Type B pancreatic cell (in vitro differentiated cells): ENCODE measurements at regions not wholly inside any gene's neighbourhood (a gene's known extent, or its start where the extent isn't known, plus 50 kb on each side); places are given as distances from the start of the nearest gene placed in this dataset.

Experiments used
- DNase-seq: peaks from one replicate; pipeline ENCODE4 v3.0.0; 2021; ENCODE audit warnings: mixed read lengths; ENCODE audit not compliant: unreplicated experiment; ENCODE audit errors: extremely low spot score
- H3K27ac Mint-ChIP-seq: 2 replicates; pipeline ENCODE4 v1.8.0; 2021; ENCODE audit warnings: mild to moderate bottlenecking, mixed read lengths
- H3K27me3 Mint-ChIP-seq: 2 replicates; pipeline ENCODE4 v1.8.0; 2021; ENCODE audit warnings: mixed read lengths
- H3K36me3 Mint-ChIP-seq: 2 replicates; pipeline ENCODE4 v1.8.0; 2021; ENCODE audit warnings: mixed read lengths
- H3K4me1 Mint-ChIP-seq: one replicate; pipeline ENCODE4 v1.8.0; 2021; ENCODE audit warnings: mixed read lengths; ENCODE audit not compliant: unreplicated experiment
- H3K4me3 Mint-ChIP-seq: 2 replicates; pipeline ENCODE4 v1.8.0; 2021; ENCODE audit warnings: mild to moderate bottlenecking, mixed read lengths
- H3K9me3 Mint-ChIP-seq: 2 replicates; pipeline ENCODE4 v1.8.0; 2021; ENCODE audit warnings: mixed read lengths
- CTCF ChIP-seq: fragments of 200-600 bp; sonication (generic); conservative IDR thresholded peaks from 2 replicates; pipeline ENCODE4 v1.5.0; 2021; ENCODE audit warnings: antibody characterized with exemption, mild to moderate bottlenecking

DNA sequence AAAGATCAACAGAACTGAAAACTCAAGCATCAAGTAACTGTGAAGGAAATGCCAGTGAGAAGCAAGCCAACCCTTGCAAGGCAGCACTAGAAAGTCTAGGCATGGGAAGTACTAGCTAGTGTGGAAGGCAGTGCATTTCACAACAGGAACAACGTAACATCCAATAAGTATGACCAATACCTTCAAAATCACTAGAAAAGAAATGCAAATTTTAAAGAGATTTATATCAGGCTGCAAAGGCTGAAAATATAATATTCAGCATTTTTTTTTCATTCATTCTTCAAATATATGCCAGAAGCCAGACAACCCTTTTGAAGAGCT, 121.9 kb downstream of the DLEU7 start:
- Mint-ChIP-seq H3K36me3 (no peaks in the 10 kb centered on the region), H3K4me1 (peaks cover 4% of the 10 kb centered on the region), H3K9me3 (no peaks in the 10 kb centered on the region), H3K4me3 (no peak overlapping the region), H3K27me3 (no peaks in the 10 kb centered on the region), H3K27ac (no peak overlapping the region)
- no peak for TF ChIP-seq CTCF
- DNase-seq, result no peak

DNA sequence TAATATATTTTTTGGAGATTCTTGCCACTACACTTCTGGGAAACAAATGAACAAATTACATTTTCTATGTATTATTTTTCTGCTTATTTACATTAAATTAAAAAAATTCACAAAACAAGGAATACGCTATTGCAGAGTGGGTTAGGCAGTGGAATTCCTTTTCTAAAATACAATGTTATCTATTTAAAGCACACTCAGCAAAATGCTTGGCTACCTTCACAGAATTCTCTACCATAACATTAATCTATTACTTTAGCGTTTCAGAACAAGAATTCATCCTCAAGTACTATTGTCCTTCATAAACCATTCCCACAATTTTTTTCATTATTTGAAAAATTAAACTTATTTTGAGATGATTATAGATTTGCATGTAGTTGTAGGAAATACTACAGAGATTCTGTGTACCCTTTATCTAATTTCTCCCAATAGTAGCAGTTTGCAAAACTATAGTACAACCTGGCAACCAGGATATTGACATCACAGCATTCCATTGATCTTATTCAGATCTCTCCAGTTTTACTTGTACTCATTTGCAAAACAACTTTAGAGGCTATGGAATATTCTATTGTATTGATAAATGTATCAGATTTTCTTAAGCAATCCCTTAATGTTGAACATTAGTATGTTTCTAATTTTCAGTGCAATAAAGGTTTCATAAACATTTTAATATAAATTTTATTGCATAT, 120.9 kb downstream of the DLEU7 start:
- H3K4me1 Mint-ChIP-seq, result peaks cover 5% of the 10 kb centered on the region
- DNase-seq, result no peak
- no peak for TF ChIP-seq CTCF
- H3K27me3 Mint-ChIP-seq, result no peaks in the 10 kb centered on the region
- H3K36me3 Mint-ChIP-seq, result no peaks in the 10 kb centered on the region
- H3K27ac Mint-ChIP-seq, result no peak overlapping the region
- H3K9me3 Mint-ChIP-seq, result no peaks in the 10 kb centered on the region
- H3K4me3 Mint-ChIP-seq, result no peak overlapping the region

DNA sequence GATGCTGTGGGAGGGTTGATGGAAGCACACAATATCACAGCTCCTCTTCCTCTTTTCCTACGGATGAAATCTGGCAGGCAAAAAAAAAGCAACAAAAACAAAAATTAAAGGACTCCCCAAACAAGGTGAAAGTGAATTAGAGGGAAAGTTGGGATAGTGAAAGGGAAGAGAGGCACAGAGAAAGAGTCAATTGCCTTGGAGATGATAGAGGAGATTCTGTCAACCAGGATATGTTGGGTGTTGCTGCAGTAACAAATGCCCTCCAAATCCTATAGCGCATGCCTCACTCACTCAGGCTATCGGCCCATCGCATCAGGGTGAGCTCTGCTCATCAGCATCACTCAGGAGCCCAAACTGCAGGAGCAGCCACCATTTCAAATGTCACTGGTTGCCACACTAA, 119.1 kb downstream of the DLEU7 start:
- H3K27me3 Mint-ChIP-seq, result no peaks in the 10 kb centered on the region
- DNase-seq, result no peak
- H3K27ac Mint-ChIP-seq, result no peak overlapping the region
- no peak overlapping the region for H3K4me3 Mint-ChIP-seq
- no peaks in the 10 kb centered on the region for H3K36me3 Mint-ChIP-seq
- H3K4me1 Mint-ChIP-seq, result peaks cover 7% of the 10 kb centered on the region
- TF ChIP-seq CTCF, result no peak
- H3K9me3 Mint-ChIP-seq, result no peaks in the 10 kb centered on the region

GRCh38 chr13:50724913-50725312, 118.6 kb downstream of the DLEU7 start:
- peaks cover 5% of the 10 kb centered on the region for H3K4me1 Mint-ChIP-seq
- H3K4me3 Mint-ChIP-seq, result no peak overlapping the region

DNA sequence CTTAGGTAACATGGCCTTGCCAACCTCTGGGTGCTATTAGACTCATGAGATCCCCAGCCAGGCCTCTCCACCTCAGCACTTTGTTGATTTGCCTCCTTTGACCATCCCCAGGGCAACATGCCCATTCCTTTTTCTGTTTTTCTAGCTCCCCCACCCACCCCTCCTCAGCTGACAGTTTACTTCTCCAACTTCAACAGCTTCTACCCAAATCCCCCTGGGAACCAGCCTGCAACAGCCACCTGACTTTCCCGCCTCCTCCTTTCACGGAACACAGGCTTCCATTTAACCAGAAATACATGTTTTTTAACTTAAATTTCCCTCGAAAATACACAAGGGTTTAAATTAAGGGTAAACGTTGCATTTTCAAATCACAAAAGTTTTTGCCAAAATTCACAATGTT, 117.3 kb downstream of the DLEU7 start:
- Mint-ChIP-seq H3K4me1 (peaks cover 6% of the 10 kb centered on the region), H3K27ac (no peak overlapping the region), H3K36me3 (peaks cover 1% of the 10 kb centered on the region), H3K9me3 (no peaks in the 10 kb centered on the region), H3K4me3 (no peak overlapping the region), H3K27me3 (no peaks in the 10 kb centered on the region)
- DNase-seq, result no peak
- no peak for TF ChIP-seq CTCF

More at GRCh38 chr13:50724913-50725312, 118.6 kb downstream of the DLEU7 start:
- no peak for DNase-seq
- H3K27me3 Mint-ChIP-seq, result no peaks in the 10 kb centered on the region
- H3K27ac Mint-ChIP-seq, result no peak overlapping the region
- H3K9me3 Mint-ChIP-seq, result no peaks in the 10 kb centered on the region
- TF ChIP-seq CTCF, result no peak
- no peaks in the 10 kb centered on the region for H3K36me3 Mint-ChIP-seq

DNA sequence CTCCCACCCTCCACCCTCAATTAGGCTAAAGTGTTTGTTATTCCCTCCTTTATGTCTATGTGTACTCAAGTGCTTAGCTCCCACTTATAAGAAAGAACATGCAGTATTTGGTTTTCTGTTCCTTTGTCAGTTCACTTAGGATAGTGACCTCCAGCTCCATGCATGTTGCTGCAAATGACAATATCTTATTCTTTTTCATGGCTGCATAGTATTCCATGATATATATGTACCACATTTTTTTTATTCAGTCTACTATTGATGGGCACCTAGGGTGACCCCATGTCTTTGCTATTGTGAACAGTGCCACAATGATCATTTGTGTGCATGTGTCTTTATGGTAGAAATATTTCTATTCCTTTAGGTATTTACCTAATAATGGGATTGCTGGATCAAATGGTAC, 114.3 kb downstream of the DLEU7 start:
- Mint-ChIP-seq H3K36me3 (peaks cover 9% of the 10 kb centered on the region), H3K9me3 (no peaks in the 10 kb centered on the region), H3K4me3 (no peak overlapping the region), H3K4me1 (peaks cover 13% of the 10 kb centered on the region), H3K27ac (no peak overlapping the region), H3K27me3 (no peaks in the 10 kb centered on the region)
- TF ChIP-seq CTCF, result no peak
- DNase-seq, result no peak
